ENCODE measurements at regions not wholly inside any gene's neighbourhood (a gene's known extent, or its start where the extent isn't known, plus 50 kb on each side); places are given as distances from the start of the nearest gene placed in this dataset.

DNA sequence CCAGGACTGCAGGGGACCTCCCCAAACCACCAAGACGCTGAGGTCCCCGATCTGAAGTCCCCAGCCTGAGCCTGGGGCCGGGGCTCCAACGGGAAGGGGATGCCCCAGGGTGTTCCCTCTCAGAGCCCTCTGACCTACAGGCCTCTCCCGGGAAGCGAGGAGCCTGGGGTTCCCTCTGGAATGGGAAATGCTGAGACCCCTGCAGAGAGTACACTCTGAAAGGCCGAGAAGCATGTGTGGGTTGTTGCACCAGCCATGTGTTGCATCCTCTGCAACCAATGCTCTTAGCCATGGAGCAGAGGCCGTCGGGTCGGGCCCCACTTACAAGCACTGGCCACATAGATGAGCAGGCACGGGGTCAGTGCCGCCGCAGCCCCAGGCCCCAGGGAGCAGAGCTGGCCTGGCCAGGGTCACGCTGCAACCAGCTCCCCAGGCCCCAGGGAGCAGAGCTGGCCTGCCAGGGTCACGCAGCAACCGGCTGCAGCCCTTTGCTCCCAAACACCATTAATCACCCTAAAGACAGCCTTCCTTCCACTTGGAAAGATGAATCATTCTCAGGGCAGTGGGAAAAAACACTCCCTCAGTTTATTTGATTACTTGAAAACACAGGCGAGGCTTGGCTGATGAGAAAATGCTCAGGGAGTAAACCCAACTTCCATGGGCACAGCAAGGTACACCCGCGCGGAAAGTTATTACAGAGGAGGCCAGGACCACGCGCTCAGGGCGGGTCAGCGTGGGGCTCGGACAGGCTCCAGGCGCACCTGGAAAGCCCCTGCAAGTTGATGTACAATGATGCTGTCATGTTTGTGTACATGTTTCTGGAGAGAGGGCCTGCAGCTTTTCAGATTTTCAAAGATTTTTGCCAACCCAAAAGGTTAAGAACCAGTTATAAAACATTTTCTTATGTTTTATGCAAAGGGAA, 78.0 kb upstream of the AFDN start (continued):
- TF ChIP-seq, protein P1, sequence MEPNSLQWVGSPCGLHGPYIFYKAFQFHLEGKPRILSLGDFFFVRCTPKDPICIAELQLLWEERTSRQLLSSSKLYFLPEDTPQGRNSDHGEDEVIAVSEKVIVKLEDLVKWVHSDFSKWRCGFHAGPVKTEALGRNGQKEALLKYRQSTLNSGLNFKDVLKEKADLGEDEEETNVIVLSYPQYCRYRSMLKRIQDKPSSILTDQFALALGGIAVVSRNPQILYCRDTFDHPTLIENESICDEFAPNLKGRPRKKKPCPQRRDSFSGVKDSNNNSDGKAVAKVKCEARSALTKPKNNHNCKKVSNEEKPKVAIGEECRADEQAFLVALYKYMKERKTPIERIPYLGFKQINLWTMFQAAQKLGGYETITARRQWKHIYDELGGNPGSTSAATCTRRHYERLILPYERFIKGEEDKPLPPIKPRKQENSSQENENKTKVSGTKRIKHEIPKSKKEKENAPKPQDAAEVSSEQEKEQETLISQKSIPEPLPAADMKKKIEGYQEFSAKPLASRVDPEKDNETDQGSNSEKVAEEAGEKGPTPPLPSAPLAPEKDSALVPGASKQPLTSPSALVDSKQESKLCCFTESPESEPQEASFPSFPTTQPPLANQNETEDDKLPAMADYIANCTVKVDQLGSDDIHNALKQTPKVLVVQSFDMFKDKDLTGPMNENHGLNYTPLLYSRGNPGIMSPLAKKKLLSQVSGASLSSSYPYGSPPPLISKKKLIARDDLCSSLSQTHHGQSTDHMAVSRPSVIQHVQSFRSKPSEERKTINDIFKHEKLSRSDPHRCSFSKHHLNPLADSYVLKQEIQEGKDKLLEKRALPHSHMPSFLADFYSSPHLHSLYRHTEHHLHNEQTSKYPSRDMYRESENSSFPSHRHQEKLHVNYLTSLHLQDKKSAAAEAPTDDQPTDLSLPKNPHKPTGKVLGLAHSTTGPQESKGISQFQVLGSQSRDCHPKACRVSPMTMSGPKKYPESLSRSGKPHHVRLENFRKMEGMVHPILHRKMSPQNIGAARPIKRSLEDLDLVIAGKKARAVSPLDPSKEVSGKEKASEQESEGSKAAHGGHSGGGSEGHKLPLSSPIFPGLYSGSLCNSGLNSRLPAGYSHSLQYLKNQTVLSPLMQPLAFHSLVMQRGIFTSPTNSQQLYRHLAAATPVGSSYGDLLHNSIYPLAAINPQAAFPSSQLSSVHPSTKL (CRISPR knock-in tag; IDR thresholded peaks at IDR 0.05) = peak; percentile 55; the same call in 1 of the 2 replicates
- TF ChIP-seq RFXANK (CRISPR knock-in tag; IDR thresholded peaks at IDR 0.05) = no peak
- TF ChIP-seq, protein P2, sequence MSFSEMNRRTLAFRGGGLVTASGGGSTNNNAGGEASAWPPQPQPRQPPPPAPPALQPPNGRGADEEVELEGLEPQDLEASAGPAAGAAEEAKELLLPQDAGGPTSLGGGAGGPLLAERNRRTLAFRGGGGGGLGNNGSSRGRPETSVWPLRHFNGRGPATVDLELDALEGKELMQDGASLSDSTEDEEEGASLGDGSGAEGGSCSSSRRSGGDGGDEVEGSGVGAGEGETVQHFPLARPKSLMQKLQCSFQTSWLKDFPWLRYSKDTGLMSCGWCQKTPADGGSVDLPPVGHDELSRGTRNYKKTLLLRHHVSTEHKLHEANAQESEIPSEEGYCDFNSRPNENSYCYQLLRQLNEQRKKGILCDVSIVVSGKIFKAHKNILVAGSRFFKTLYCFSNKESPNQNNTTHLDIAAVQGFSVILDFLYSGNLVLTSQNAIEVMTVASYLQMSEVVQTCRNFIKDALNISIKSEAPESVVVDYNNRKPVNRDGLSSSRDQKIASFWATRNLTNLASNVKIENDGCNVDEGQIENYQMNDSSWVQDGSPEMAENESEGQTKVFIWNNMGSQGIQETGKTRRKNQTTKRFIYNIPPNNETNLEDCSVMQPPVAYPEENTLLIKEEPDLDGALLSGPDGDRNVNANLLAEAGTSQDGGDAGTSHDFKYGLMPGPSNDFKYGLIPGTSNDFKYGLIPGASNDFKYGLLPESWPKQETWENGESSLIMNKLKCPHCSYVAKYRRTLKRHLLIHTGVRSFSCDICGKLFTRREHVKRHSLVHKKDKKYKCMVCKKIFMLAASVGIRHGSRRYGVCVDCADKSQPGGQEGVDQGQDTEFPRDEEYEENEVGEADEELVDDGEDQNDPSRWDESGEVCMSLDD (CRISPR knock-in tag; IDR thresholded peaks at IDR 0.05; ENCODE audit: borderline replicate concordance) = no peak
- TF ChIP-seq RARG (CRISPR knock-in tag; IDR thresholded peaks at IDR 0.05; ENCODE audit: low read depth) = no peak
- 0 out of 2 replicates have a peak, but pooled peaks have one; percentile 20 for TF ChIP-seq ZNF746 (CRISPR knock-in tag; IDR thresholded peaks at IDR 0.05)
- TF ChIP-seq ELF1 (CRISPR knock-in tag; IDR thresholded peaks at IDR 0.05) = no peak
- TF ChIP-seq, protein P3, sequence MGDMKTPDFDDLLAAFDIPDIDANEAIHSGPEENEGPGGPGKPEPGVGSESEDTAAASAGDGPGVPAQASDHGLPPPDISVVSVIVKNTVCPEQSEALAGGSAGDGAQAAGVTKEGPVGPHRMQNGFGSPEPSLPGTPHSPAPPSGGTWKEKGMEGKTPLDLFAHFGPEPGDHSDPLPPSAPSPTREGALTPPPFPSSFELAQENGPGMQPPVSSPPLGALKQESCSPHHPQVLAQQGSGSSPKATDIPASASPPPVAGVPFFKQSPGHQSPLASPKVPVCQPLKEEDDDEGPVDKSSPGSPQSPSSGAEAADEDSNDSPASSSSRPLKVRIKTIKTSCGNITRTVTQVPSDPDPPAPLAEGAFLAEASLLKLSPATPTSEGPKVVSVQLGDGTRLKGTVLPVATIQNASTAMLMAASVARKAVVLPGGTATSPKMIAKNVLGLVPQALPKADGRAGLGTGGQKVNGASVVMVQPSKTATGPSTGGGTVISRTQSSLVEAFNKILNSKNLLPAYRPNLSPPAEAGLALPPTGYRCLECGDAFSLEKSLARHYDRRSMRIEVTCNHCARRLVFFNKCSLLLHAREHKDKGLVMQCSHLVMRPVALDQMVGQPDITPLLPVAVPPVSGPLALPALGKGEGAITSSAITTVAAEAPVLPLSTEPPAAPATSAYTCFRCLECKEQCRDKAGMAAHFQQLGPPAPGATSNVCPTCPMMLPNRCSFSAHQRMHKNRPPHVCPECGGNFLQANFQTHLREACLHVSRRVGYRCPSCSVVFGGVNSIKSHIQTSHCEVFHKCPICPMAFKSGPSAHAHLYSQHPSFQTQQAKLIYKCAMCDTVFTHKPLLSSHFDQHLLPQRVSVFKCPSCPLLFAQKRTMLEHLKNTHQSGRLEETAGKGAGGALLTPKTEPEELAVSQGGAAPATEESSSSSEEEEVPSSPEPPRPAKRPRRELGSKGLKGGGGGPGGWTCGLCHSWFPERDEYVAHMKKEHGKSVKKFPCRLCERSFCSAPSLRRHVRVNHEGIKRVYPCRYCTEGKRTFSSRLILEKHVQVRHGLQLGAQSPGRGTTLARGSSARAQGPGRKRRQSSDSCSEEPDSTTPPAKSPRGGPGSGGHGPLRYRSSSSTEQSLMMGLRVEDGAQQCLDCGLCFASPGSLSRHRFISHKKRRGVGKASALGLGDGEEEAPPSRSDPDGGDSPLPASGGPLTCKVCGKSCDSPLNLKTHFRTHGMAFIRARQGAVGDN (CRISPR knock-in tag; IDR thresholded peaks at IDR 0.05) = peak; percentile 95
- no peak for TF ChIP-seq ZFP90 (CRISPR knock-in tag; IDR thresholded peaks at IDR 0.05; ENCODE audit: borderline replicate concordance)
- TF ChIP-seq ZNF468 (CRISPR knock-in tag; IDR thresholded peaks at IDR 0.05) = peak; percentile 81; the same call in 1 of the 2 replicates
- TF ChIP-seq SP5 (CRISPR knock-in tag; IDR thresholded peaks at IDR 0.05; ENCODE audit: borderline replicate concordance, low read depth) = no peak
- TF ChIP-seq ZMYM2 (CRISPR knock-in tag; IDR thresholded peaks at IDR 0.05) = no peak
- TF ChIP-seq MBNL3 (CRISPR knock-in tag; conservative IDR thresholded peaks at IDR 0.05) = no peak
